Brain microvascular endothelial cell (primary cell): ENCODE measurements at regions not wholly inside any gene's neighbourhood (a gene's known extent, or its start where the extent isn't known, plus 50 kb on each side); places are given as distances from the start of the nearest gene placed in this dataset.

Experiments used
- DNase-seq: peaks from one replicate; pipeline ENCODE4 v3.0.0-alpha.2; 2020
- H3K27ac ChIP-seq: fragments of 250-450 bp; sonication (Bioruptor Pico); 2 replicates; pipeline ENCODE4 v1.5.1; 2020; ENCODE audit warnings: mild to moderate bottlenecking, moderate library complexity
- H3K27me3 ChIP-seq: fragments of 250-450 bp; sonication (Bioruptor Pico); replicated peaks from 2 replicates; pipeline ENCODE4 v1.5.1; 2020; ENCODE audit warnings: mild to moderate bottlenecking
- H3K36me3 ChIP-seq: fragments of 250-450 bp; sonication (Bioruptor Pico); replicated peaks from 2 replicates; pipeline ENCODE4 v1.5.1; 2020; ENCODE audit warnings: mild to moderate bottlenecking
- H3K4me3 ChIP-seq: 2 replicates; pipeline ENCODE4 v1.5.1; 2011; ENCODE audit warnings: low read depth, mild to moderate bottlenecking, control low read depth, low read length, moderate library complexity
- in situ Hi-C: cut with HindIII; loops from 2 replicates; pipeline ENCODE4 v1.10.0; 2017; ENCODE audit warnings: low sequenced_read_pairs, low pct_ligation_motif_present
- TF ChIP-seq, protein P1 (sequence below): IDR thresholded peaks from 2 replicates; pipeline ENCODE4 v1.5.1; 2011; ENCODE audit warnings: low read depth, mild to moderate bottlenecking, moderate library complexity, low read length, control low read depth, inconsistent platforms; ENCODE audit errors: missing control alignments

DNA sequence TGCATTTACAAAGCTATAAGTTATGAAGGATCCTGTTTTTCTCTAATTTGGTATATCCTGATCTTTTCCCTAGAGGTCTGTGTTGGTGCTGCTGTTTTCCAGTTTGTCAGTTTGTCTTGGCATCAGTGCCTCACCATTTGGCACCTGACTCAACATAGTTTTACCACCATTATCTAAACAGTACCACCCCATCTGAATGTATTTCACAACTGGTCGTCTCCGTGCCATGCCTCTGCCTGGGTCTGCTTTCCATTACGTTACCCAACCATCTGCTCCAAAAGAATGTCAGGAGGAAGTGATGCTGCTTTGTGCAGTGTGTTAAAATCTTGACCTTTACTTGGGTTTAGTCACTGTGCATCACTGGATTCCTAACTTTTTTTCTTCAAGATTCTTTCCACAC is 129.3 kb upstream of the RASSF8 start:
- no peaks in the 10 kb centered on the region for H3K27me3 ChIP-seq
- TF ChIP-seq, protein P1, sequence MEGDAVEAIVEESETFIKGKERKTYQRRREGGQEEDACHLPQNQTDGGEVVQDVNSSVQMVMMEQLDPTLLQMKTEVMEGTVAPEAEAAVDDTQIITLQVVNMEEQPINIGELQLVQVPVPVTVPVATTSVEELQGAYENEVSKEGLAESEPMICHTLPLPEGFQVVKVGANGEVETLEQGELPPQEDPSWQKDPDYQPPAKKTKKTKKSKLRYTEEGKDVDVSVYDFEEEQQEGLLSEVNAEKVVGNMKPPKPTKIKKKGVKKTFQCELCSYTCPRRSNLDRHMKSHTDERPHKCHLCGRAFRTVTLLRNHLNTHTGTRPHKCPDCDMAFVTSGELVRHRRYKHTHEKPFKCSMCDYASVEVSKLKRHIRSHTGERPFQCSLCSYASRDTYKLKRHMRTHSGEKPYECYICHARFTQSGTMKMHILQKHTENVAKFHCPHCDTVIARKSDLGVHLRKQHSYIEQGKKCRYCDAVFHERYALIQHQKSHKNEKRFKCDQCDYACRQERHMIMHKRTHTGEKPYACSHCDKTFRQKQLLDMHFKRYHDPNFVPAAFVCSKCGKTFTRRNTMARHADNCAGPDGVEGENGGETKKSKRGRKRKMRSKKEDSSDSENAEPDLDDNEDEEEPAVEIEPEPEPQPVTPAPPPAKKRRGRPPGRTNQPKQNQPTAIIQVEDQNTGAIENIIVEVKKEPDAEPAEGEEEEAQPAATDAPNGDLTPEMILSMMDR, result peak; percentile 12
- H3K36me3 ChIP-seq, result no peaks in the 10 kb centered on the region
- H3K4me3 ChIP-seq, result no peak overlapping the region
- in situ Hi-C loops, result no loop called here
- peak; percentile 95 for DNase-seq
- H3K27ac ChIP-seq, result peak overlapping the region; percentile 96

DNA sequence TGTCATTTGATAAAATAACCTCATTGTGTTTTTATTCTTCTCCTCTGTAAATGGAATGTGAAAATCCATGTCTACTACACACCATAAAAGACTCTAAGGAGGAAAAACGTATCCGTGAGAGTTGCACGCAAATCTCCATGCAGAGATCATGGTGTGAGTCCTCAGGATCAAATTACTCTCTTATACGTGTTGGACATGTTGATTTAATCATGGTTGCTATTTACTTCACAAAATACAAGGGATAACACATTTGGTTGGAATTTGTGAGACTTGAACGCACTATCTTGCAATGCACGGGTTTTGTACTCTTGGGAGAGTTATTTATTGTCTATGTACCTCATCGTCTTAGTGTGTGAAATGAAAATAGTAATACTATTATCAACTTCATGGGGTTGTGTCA is 128.0 kb upstream of the RASSF8 start:
- in situ Hi-C loops, result no loop called here
- peak; percentile 51 for DNase-seq
- peak overlapping the region; percentile 96 for H3K27ac ChIP-seq

DNA sequence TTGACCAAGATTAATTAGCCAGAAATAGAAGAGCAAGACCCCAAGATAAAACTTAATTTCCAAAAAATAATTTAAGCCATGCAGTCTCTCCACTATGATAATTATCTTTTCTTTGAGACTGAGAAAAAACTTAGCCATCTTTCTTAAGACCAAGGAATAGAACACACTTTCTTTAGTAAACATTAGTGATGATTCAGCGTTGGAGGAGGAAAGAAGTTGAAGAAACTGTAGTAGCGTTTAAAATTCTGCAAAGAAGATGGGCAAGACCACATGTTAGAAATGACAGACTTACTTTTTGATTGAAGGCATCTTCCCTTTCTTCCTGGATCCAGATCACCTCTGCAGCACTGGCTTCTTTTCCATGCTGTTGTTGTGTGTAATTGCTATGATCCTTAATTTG is 124.8 kb upstream of the RASSF8 start:
- Histone ChIP-seq H3K27me3 (no peaks in the 10 kb centered on the region), H3K4me3 (no peak overlapping the region), H3K36me3 (no peaks in the 10 kb centered on the region), H3K27ac (no peak overlapping the region)
- TF ChIP-seq, protein P1, result no peak
- DNase-seq, result no peak
- in situ Hi-C loops, result no loop called here

More for the DNA sequence above, 128.0 kb upstream of the RASSF8 start:
- Histone ChIP-seq H3K36me3 (no peaks in the 10 kb centered on the region), H3K27me3 (no peaks in the 10 kb centered on the region), H3K4me3 (no peak overlapping the region)
- TF ChIP-seq, protein P1, result no peak

DNA sequence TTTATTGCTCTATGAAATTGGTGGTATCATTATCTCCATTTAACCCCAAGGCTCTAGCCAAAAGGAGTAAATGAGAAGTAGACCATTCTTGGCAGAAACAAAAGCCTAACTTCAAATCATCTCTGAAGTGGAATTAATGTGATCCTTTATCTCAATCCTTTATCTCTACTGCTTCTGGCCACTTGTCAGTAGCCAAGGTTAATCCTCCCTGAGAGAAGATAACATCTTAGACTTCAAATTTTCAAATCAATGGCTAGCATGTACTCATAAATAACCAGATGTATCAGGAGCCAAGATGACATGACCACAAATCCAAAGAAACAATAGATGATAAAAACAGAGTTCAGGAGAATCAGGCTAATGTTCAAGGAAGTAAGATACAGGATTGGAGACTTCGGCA is 123.1 kb upstream of the RASSF8 start:
- Histone ChIP-seq H3K4me3 (no peak overlapping the region), H3K27ac (no peak overlapping the region), H3K36me3 (no peaks in the 10 kb centered on the region), H3K27me3 (no peaks in the 10 kb centered on the region)
- TF ChIP-seq, protein P1, result no peak
- no peak for DNase-seq
- in situ Hi-C loops, result no loop called here

DNA sequence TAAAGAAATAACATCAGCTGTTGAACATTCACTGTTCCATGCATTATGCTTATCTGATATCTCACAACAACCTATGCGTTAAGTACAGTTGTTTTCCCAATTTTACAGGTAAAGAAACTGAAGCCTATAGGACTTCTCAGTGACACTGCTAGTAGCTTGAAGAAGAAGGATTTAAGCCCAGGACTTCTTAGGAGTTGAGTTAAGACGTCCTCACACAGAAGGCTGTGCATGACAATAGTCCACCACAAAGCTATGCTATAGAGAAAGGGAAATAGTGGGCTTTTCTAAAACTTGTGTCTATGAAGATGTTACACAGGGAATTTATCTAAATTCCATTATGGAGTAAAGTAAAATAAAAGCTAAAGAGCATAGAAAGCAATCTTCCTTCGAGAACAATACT is 120.5 kb upstream of the RASSF8 start:
- H3K4me3 ChIP-seq, result no peak overlapping the region
- H3K27ac ChIP-seq, result no peak overlapping the region
- in situ Hi-C loops, result no loop called here
- no peaks in the 10 kb centered on the region for H3K27me3 ChIP-seq
- H3K36me3 ChIP-seq, result no peaks in the 10 kb centered on the region
- TF ChIP-seq, protein P1, result no peak
- DNase-seq, result no peak

DNA sequence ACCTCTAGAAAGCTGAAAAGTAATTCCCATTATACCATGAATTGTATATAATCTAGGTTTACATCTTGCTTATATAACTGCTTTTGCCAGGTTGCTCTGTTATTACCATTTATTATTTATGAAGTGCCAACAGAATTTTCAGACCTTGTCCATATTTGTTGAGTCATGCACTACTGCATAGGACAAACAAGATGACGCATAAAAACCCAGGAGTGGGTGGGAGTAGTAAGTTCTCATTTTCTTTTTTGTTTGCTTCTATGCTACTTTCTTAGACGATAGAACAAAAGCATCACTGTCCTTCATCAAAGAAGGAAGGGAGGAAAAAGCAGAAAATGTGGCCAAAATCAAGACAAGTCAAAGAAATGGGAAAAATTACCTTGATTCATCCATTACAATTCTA is 119.0 kb upstream of the RASSF8 start:
- H3K27ac ChIP-seq, result peak overlapping the region; percentile 96
- peak; percentile 79 for DNase-seq
- no peaks in the 10 kb centered on the region for H3K27me3 ChIP-seq
- TF ChIP-seq, protein P1, result no peak
- no peaks in the 10 kb centered on the region for H3K36me3 ChIP-seq
- in situ Hi-C loops, result no loop called here
- H3K4me3 ChIP-seq, result no peak overlapping the region
